B cell (primary cell): ENCODE measurements at regions not wholly inside any gene's neighbourhood (a gene's known extent, or its start where the extent isn't known, plus 50 kb on each side); places are given as distances from the start of the nearest gene placed in this dataset.

Experiments used
- ATAC-seq: fragments of 200-7000 bp; cut with Tn5 transposase; one replicate; pipeline ENCODE4 v1.10.0; 2021; ENCODE audit warnings: low read depth, mild to moderate bottlenecking, moderate number of reproducible peaks, moderate library complexity
- CTCF ChIA-PET: fragments of 350-600 bp; sonication (Branson Sonifier 250); formaldehyde crosslinking; loops from one replicate; lab custom pipeline; 2021; ENCODE audit warnings: antibody characterized with exemption, inconsistent platforms; lab: Charles Lee
- POLR2A ChIA-PET: fragments of 350-600 bp; sonication (Branson Sonifier 250); formaldehyde crosslinking; loops from one replicate; lab custom pipeline; 2021; ENCODE audit warnings: antibody characterized with exemption; lab: Charles Lee
- DNase-seq: peaks from one replicate; pipeline ENCODE4 v3.0.0; 2013
- H2AFZ ChIP-seq: 2 replicates; pipeline ENCODE4 v1.6.1; 2012; ENCODE audit warnings: mild to moderate bottlenecking, low read depth, low read length; ENCODE audit not compliant: insufficient read depth, poor library complexity, severe bottlenecking
- H3K27ac ChIP-seq, 2 donors: 1 replicate in 1 of 2; 2 replicates in 1 of 2; pipeline ENCODE4 v1.5.1; 2012 to 2013; ENCODE audit warnings: low read length in 2 of 2, mild to moderate bottlenecking in 2 of 2, moderate library complexity in 1 of 2
- H3K27me3 ChIP-seq, 4 experiments: fragments of 200-600 bp in 1 of 4; sonication (generic) in 1 of 4; replicated peaks in 1 of 4; 1 replicate in 2 of 4; 2 replicates in 2 of 4; pipeline versions ENCODE4 v1.6.1 to v1.7.0; 2013 to 2016; ENCODE audit warnings: low read length in 3 of 4, mild to moderate bottlenecking in 2 of 4, mixed read lengths in 1 of 4, moderate library complexity in 1 of 4; ENCODE audit not compliant: insufficient read depth in 4 of 4, control insufficient read depth in 3 of 4; ENCODE audit errors: control extremely low read depth in 1 of 4
- H3K36me3 ChIP-seq, 2 experiments: replicated peaks in 1 of 2; 1 replicate in 1 of 2; 2 replicates in 1 of 2; pipeline versions ENCODE4 v1.6.1 to v1.7.1; 2013; ENCODE audit warnings: low read length in 1 of 2; ENCODE audit not compliant: insufficient read depth in 2 of 2, control insufficient read depth in 1 of 2; ENCODE audit errors: control extremely low read depth in 1 of 2, extremely low read depth in 1 of 2
- H3K4me1 ChIP-seq, 2 donors: fragments of 200-600 bp in 1 of 2; sonication (generic) in 1 of 2; 1 replicate in 1 of 2; 2 replicates in 1 of 2; pipeline versions ENCODE4 v1.5.1 to v1.6.1; 2013 to 2017; ENCODE audit warnings: low read length in 2 of 2; ENCODE audit not compliant: control insufficient read depth in 2 of 2, insufficient read depth in 2 of 2
- H3K4me2 ChIP-seq: replicated peaks from 2 replicates; pipeline ENCODE3; 2012; ENCODE audit warnings: mild to moderate bottlenecking, low read depth, low read length; ENCODE audit not compliant: poor library complexity, severe bottlenecking
- H3K4me3 ChIP-seq, 5 experiments: fragments of 200-600 bp in 1 of 5; sonication (generic) in 1 of 5; 1 replicate in 3 of 5; 2 replicates in 2 of 5; pipeline versions ENCODE4 v1.5.1 to v1.7.0; 2011 to 2016; ENCODE audit warnings: low read length in 4 of 5, mild to moderate bottlenecking in 4 of 5, low read depth in 2 of 5, control low read depth in 1 of 5, moderate library complexity in 1 of 5; ENCODE audit not compliant: insufficient read depth in 1 of 5; ENCODE audit errors: control extremely low read depth in 1 of 5, extremely low read depth in 1 of 5
- H3K79me2 ChIP-seq: fragments of 200-600 bp; sonication (generic); one replicate; pipeline ENCODE4 v1.6.0; 2016; ENCODE audit warnings: low read length; ENCODE audit not compliant: control insufficient read depth, insufficient read depth
- H3K9ac ChIP-seq: fragments of 200-600 bp; sonication (generic); 2 replicates; pipeline ENCODE4 v1.6.1; 2017; ENCODE audit warnings: mild to moderate bottlenecking, low read length, moderate library complexity
- H3K9me3 ChIP-seq, 3 donors: one replicate each; pipeline versions ENCODE4 v1.6.1 to v1.7.1; 2013; ENCODE audit warnings: low read length in 2 of 3; ENCODE audit not compliant: control insufficient read depth in 2 of 3, insufficient read depth in 1 of 3; ENCODE audit errors: control extremely low read depth in 1 of 3
- H4K20me1 ChIP-seq: 2 replicates; pipeline ENCODE4 v1.6.0; 2012; ENCODE audit warnings: mild to moderate bottlenecking, low read length; ENCODE audit not compliant: insufficient read depth, control insufficient read depth, poor library complexity, severe bottlenecking
- H3K27ac Mint-ChIP-seq: one replicate; pipeline ENCODE4 v1.8.0; 2021; ENCODE audit warnings: mixed read lengths
- H3K27me3 Mint-ChIP-seq: one replicate; pipeline ENCODE4 v1.8.0; 2021; ENCODE audit warnings: mixed read lengths
- H3K4me1 Mint-ChIP-seq: one replicate; pipeline ENCODE4 v1.8.0; 2021; ENCODE audit warnings: mixed read lengths
- H3K4me3 Mint-ChIP-seq: one replicate; pipeline ENCODE4 v1.8.0; 2021; ENCODE audit warnings: mixed read lengths
- H3K9me3 Mint-ChIP-seq: one replicate; pipeline ENCODE4 v1.8.0; 2022; ENCODE audit warnings: mixed read lengths; ENCODE audit not compliant: insufficient read depth
- EZH2 ChIP-seq: IDR thresholded peaks from 2 replicates; pipeline ENCODE4 v1.6.1; 2012; ENCODE audit warnings: borderline replicate concordance, low read depth, mild to moderate bottlenecking, moderate library complexity, low read length; ENCODE audit not compliant: insufficient read depth, poor library complexity, severe bottlenecking
- WGBS: methylation state at CpG from one replicate; pipeline ENCODE4 v1.1.5; 2013; ENCODE audit warnings: missing lambda C conversion rate; ENCODE audit not compliant: insufficient coverage; 5-methylcytosine and 5-hydroxymethylcytosine counted together
- intact Hi-C: fragments of 100-400 bp; cut with micrococcal nuclease; formaldehyde crosslinking; loops from one replicate; pipeline ENCODE4 v1.10.0; 2022
- TF ChIP-seq, protein P1 (sequence below): fragments of 200-600 bp; IDR thresholded peaks from one replicate; pipeline ENCODE4 v1.8.0; 2022; ENCODE audit warnings: antibody characterized with exemption, mild to moderate bottlenecking

GRCh38 chr5:96081276-96081858 lies 119.7 kb upstream of the ELL2 start:
- Histone ChIP-seq H2AFZ (no peak overlapping the region), H3K27ac (no peak overlapping the region), H4K20me1 (no peaks in the 10 kb centered on the region), H3K4me1 (no peaks in the 10 kb centered on the region), H3K36me3 (no peaks in the 10 kb centered on the region), H3K79me2 (no peaks in the 10 kb centered on the region), H3K4me2 (no peak overlapping the region), H3K27me3 (no peaks in the 10 kb centered on the region), H3K9me3 (no peaks in the 10 kb centered on the region), H3K4me3 (no peak overlapping the region), H3K9ac (no peak overlapping the region)
- DNase-seq = no peak
- no peaks in the 10 kb centered on the region for H3K4me1 Mint-ChIP-seq
- 38% methylated on average over 1 of the region's 2 CpGs for WGBS
- H3K4me3 Mint-ChIP-seq = no peak overlapping the region
- TF ChIP-seq EZH2 = no peak
- TF ChIP-seq, protein P1, sequence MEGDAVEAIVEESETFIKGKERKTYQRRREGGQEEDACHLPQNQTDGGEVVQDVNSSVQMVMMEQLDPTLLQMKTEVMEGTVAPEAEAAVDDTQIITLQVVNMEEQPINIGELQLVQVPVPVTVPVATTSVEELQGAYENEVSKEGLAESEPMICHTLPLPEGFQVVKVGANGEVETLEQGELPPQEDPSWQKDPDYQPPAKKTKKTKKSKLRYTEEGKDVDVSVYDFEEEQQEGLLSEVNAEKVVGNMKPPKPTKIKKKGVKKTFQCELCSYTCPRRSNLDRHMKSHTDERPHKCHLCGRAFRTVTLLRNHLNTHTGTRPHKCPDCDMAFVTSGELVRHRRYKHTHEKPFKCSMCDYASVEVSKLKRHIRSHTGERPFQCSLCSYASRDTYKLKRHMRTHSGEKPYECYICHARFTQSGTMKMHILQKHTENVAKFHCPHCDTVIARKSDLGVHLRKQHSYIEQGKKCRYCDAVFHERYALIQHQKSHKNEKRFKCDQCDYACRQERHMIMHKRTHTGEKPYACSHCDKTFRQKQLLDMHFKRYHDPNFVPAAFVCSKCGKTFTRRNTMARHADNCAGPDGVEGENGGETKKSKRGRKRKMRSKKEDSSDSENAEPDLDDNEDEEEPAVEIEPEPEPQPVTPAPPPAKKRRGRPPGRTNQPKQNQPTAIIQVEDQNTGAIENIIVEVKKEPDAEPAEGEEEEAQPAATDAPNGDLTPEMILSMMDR = no peak
- ChIA-PET CTCF (interaction anchor here (1.1 kb wide), 1 partner anchor 16 kb away, joined by 3 read pairs; no protein-coding TSS in a partner anchor), POLR2A (no interaction called here)
- no peak for ATAC-seq
- H3K9me3 Mint-ChIP-seq = no peaks in the 10 kb centered on the region
- intact Hi-C loops = no loop called here
- H3K27ac Mint-ChIP-seq = no peak overlapping the region
- H3K27me3 Mint-ChIP-seq = peaks cover 14% of the 10 kb centered on the region

DNA sequence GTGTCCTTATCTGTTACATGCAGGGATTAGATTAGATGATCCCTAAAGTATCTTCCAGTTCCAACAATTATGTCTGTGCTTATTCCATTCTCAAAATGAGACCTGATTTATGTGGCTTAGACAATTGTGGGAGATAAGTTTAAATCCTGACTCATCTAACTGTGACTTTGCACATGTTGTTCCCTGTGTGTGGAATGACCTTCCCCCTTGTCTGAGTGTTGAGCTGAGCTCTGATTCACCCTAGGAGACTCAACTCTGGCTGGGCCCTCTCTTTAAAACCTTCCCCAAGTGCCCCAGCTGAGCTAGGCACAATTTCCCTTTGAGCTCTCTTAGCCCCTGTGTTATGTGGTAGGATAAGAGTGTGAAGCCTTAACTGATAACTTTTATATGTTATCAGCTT lies 118.9 kb upstream of the ELL2 start:
- no peaks in the 10 kb centered on the region for H3K9me3 Mint-ChIP-seq
- peaks cover 14% of the 10 kb centered on the region for H3K27me3 Mint-ChIP-seq
- no peak for TF ChIP-seq EZH2
- TF ChIP-seq, protein P1 = no peak
- POLR2A ChIA-PET = no interaction called here
- no peak for ATAC-seq
- no peak overlapping the region for H3K4me3 ChIP-seq
- no peaks in the 10 kb centered on the region for H3K4me1 Mint-ChIP-seq
- H3K27ac ChIP-seq = no peak overlapping the region
- CTCF ChIA-PET = interaction anchor here (0.6 to 1.1 kb wide), 2 partner anchors 11 to 16 kb away, joined by 3 to 4 read pairs; no protein-coding TSS in a partner anchor
- no peaks in the 10 kb centered on the region for H3K36me3 ChIP-seq
- H4K20me1 ChIP-seq = no peaks in the 10 kb centered on the region
- H3K79me2 ChIP-seq = no peaks in the 10 kb centered on the region
- no peak overlapping the region for H2AFZ ChIP-seq
- no peak overlapping the region for H3K27ac Mint-ChIP-seq
- no peak overlapping the region for H3K4me2 ChIP-seq
- H3K27me3 ChIP-seq = no peaks in the 10 kb centered on the region
- H3K9ac ChIP-seq = no peak overlapping the region
- no peaks in the 10 kb centered on the region for H3K4me1 ChIP-seq
- no peak overlapping the region for H3K4me3 Mint-ChIP-seq
- H3K9me3 ChIP-seq = no peaks in the 10 kb centered on the region
- DNase-seq = no peak
- intact Hi-C loops = no loop called here
